ENCODE measurements at regions not wholly inside any gene's neighbourhood (a gene's known extent, or its start where the extent isn't known, plus 50 kb on each side); places are given as distances from the start of the nearest gene placed in this dataset.
"Not testable (repeated sequence)": the region's sequence is repeated elsewhere in the genome, so short reads cannot be mapped to it uniquely, and the experiment has no call there.

- not testable (repeated sequence) for TF ChIP-seq POLR2A, CTCF (IDR thresholded peaks at IDR 0.05)
Measured at GRCh38 chr7:128564932-128565864, 88.7 kb downstream of the METTL2B start.

Measured in vagina (tissue), 2 donors.